ENCODE measurements at regions not wholly inside any gene's neighbourhood (a gene's known extent, or its start where the extent isn't known, plus 50 kb on each side); places are given as distances from the start of the nearest gene placed in this dataset.
A peak's percentile ranks its signal among the peaks of the same experiment; 100 is the strongest.
"Not testable (repeated sequence)": the region's sequence is repeated elsewhere in the genome, so short reads cannot be mapped to it uniquely, and the experiment has no call there.

DNA sequence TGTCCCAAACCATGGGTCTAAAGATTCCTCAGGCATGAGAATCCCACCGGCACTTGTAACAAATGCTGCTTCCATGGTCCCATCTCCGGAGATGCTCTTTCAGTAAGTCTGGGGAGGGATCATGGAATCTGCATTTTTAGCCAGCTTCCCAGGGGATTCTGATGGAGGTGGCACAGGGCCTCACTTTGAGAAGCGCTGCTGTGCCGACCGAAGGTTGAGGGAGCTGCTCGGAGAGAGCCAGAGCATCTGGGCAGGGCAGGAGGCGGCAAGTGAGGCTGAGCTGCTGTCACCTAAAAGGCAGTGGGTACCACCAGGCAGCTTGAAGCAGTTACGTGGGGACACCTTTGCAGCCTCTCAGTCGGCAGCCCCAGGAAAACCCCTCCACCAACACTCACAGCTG lies 100.2 kb upstream of the CDYL start:
- DNase-seq = no peak

DNA sequence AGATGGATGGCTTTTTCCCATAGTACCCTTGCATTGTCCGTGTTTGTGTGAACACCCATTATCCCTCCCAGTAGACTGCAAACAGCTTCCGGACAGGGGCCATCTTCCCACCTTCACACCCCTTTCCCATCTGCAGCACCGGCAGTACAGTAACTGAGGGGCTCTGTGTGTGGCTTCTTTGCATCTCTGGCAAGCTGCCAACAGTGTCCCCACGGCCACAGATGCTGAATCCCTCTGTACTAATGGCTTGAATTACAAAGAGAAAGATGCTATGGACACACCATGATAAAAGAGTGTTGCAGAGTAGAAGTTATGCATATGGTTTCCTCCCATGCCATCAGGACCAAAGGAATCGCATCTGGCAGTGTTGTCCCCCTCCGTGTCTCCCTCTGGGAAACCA lies 101.1 kb upstream of the CDYL start:
- DNase-seq = no peak

DNA sequence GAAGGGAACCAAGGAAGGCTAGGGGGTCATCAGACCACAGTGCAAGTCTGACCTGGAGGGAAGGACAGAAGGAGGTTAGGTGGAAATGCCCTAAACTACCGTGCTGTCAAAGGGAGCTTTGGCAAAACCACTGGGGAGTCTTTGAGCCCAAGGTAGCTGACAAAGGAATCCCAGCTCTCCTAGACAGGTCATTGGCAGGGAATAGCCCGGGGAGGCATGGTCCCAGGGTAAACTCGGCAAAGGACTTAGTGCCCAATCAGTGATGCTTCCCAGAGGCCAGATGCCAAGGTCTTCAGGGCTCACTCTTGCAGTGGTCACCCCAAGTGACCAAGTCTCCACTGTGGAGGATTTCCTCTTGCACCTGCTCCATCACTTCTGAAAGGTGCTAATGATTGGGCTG lies 102.3 kb upstream of the CDYL start:
- no peak for DNase-seq

DNA sequence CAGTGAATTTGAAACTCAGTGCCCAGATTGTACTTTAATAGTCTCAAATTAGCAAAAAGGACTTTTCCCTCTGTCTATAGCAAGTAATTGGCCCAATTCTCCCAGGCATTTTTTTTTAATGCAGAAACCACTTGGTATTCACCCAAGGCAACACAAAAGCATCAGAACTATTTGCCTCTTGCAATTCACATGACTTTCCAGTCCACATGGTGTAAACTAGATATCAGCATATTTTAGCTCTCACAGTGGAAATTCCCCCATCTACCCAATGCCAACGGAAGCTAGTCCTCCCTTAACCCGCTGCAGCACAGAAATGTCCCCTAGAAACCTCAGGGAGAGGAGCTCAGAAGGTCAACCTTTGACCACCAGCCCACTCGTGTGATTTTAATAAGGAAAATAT lies 103.4 kb upstream of the CDYL start:
- no peak for DNase-seq

DNA sequence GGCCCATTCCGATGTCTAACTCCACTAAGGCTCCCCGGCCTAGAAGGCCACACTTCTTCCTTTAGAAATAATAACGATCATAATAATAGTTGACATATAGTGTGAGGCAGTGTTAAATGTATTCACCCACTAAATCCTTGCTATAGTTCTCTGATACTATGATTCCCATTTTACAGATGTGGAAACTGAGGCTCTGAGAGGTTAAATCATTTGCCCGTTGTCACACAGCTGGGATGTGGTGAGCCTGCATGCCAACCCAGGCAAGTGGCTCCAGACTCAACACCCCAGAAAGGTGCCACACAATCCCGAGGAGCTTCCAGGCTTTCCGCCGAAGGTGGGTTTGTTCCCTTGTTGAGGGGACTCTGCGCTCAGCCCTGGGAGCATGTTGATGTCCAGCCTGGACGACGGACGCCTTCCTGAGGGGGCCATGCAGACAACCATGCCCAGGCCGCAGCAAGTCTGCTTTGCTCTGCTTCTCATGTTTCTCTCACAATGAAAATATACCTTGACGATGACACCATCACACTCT lies 104.6 kb upstream of the CDYL start:
- no peak for DNase-seq

DNA sequence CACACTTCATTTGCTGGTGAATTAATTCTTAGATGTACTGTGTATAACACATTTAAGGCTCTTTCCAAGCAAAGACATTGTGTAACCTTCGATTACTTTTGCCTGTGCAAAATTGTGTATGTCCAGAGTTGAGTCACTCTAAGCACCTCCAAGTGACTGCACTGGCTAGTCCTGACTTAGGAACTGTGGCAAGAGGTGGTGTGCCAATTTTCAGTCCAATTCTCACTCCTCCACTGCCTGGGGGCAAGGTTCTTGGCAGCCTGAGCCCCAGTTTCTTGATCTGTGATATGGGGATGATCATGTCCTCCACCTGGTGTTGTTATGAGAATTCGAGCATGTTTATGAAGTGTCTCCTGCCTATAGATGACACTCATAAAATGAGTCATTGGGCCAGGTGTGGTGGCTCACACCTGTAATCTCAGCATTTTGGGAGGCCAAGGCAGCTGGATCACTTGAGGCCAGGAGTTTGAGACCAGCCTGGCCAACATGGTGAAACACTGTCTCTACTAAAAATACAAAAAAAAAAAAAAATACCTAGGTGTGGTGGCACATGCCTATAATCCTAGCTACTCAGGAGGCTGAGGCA lies 105.3 kb upstream of the CDYL start:
- DNase-seq = no peak

DNA sequence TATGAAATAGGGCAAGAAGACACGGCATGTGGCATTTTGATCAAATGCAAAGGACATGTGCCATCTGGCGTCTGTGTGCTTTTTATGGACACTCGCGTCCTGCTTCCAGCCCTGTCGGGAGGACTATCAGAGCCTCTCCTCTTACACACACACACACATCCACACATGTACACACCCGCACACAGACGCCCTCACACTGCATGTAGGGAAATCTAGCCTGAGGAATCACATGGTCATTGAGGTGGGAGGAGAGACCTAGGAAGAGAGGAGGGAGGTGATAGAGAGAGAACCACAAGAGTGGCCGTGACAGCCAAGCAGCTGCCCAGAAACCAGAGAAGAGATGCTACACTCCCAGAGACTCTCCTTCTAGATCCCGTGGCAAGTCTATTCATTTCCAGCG lies 105.9 kb upstream of the CDYL start:
- no peak for DNase-seq

DNA sequence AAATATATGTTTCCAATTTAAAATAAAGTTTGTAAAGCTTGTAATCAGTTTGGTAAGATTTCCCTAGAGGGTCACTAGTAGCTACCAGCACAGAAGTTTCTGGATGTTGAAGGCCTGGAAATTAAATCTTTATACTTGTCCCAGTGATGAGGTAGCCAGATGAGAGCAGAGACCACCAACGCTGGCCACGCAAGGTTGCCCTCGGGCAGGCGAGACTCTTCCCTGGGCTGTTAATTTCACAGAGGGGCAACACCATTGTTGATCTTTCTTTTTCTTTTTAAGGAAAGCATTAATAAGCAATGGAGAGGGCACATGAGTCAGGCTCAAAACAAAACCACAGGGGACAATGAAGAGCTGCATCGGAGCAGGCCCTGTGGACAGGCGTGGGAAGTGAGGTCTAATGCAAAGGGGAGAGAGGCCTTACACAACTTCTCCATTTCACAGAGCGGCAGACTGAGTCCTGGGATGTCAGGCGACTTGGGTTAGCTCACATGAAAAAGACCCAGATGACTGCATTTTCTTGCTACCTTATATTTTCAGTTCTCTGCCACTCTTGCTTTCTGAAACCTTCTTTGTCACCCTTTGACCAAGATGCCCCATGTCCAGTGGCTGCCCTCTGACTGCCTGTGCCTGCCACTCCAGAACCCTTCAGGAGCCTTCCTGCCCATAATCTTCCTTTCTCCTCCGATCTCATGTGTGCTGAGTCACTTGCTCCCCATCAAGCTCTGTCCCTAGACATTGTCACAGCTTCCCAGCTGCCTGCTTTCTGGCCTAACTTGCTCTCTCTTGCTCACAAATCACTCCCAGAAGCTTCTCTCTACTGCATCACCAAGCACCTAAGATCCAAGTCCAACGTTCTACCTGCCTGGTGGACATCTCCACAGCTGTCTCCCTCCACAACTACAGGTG lies 107.7 kb upstream of the CDYL start:
- DNase-seq = no peak

DNA sequence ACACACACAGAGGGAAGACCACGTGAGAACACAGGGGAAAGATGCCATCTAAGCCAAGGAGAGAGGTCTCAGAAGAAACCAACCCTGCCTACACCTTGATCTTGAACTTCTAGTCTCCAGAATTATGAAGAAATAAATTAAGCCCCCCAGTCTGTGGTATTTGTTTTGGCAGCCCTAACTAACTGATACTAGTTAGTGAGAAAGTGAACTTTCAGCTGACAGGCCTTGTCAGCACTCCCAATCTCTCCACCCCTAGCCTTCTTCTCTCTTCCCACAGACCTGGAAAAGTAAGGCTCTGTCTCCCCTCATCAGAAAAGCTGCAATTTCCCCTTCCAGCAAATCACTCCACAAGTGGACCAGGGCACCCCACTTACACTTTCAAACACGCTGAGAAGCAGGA lies 108.6 kb upstream of the CDYL start:
- no peak for DNase-seq

DNA sequence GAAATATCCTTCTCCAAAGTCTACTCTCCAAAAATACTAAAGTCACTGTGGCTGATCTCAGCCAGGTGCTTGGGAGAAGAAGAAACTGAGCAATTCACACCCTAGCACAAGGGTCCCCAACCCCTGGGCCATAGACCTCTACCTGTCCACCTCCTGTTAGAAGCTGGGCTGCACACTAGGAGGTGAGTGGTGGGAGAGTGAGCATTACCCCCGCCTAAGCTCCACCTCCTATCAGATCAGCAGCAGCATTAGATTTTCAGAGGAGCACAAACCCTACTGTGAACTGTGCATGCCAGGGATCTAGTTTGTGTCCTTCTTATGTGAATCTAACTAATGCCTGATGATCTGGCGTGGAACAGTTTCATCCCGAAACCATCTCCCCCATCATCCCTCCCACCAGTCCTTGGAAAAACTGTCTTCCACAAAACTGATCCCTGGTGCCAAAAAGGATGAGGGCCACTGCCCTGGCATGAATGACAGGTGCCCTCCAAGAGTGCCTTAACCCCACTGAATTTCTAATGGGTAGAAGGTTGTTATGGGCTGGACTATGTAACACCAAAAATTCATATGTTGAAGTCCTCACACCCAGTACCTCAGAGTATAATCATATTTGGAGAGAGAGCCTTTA lies 109.2 kb upstream of the CDYL start:
- no peak for DNase-seq

DNA sequence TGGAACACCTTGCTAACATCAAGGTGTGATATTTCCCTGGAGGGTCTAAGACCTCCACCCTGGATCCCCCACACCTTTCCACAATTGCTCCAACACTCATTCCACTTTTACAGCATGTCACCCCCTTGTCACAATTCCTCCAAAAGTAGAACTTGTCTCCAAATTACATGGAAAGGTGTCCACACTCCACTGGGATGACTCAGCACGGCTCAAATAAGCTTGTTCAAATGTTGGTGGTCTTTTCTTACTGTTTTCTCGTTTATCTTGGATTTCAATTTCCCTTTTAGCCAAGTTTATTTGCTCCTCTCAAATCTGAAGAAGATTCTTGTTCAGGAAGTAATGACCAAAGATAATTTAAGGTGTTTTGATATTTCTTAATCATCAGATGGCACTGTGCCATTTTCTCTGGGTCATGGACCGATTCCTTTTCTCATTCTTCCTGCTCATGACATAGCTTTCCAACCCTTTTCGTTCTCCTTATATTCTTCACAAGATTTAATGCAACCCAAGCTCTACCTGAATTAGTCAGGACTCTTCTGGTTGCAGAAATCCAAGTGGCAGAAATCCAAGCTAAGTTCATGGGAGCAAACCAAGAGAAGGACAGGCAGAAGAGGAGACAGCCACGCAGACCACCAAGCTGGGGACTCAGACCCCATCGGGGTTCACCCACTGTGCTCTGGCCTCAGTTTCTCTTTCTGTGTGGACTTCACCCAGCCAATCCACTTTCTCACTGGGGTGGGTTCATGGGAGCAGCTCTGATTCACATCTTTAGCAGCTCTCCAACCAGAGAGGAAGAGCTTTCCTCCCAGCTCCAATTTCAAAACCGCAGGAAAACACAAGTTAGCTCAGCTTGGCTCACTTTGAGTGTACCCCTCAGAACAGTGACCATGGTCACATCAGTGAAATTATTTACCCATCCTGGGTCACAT lies 110.5 kb upstream of the CDYL start:
- DNase-seq = no peak

DNA sequence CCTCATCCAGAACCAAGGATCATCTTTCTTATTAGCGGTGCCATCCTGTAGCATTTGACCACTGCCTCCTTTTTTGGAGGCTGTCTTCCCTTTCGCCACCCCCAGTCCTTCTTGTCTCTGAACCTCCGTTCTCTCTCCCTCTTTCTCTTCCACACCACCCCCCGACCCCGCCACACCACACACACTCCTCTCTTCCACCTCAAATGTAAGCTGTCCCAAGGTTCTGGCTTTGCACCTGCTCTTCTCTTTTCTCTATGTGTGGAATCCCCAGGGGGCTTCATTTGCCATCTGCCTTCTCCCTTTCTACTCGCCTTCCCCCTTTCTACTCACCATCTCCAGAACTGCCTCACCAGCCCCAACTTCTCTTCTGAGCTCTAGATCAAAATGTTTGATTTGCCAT lies 111.3 kb upstream of the CDYL start:
- no peak for DNase-seq

DNA sequence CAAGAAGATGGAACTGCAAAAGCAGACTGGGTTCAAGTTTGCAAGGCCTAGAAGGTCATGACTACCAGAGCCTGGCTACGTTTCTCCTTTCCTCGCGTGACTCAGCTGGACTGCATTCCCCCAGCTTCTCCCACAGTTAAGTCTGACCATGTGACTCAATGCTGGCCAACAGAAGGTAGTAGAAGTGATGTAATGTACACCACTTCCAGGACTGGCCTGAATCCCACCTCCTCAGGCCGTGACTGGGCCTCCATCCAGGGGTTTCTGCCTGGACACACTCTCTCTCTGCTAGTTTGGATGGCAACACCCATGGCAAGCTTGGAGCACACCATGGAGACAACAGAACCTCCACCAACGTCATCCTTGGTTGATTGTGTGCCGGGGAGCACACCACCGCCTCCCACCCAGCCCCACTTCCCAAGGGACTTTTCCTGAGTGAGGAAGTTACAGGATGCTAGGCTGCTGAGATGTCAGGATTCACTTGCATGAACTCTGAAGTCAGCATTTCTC lies 112.0 kb upstream of the CDYL start:
- no peak for DNase-seq

DNA sequence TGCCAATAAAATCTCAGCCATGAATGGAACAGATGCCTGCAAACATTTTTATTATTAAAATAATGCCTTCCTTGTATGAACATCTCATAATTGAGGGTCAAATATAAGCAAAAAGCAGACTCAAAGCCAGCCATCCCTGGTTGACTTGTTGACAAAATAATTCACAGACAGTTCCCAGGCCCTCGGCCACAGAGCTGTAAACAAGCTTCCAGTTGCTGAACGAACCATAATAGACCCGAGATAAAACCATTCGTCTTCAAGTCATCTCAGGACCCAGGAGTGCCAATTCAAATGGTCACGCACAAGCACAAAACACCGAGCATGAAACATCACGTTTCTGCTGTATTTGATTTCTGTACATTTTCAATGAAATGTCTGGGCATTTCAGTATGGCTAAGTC lies 113.3 kb upstream of the CDYL start:
- DNase-seq = no peak

DNA sequence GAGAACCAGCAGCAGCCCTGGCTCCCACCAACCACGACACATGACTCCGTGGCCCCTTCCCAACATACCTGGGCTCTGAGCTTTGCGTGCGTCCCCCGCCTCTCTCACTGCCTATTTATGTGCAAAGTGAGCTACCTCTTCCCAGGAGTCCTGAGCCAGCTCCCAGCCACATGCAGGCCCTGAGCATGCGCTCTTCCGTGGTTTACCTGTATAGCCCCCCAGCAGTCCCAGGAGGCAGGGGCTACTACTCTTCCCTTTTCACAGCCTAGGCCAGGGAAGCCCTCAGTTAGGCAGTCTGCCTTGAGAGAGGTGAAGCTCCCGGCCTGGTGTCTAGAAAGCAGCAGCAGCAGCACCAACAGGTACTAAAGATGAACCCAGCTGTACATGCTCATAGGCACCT lies 114.8 kb upstream of the CDYL start:
- peak; percentile 20 for DNase-seq

DNA sequence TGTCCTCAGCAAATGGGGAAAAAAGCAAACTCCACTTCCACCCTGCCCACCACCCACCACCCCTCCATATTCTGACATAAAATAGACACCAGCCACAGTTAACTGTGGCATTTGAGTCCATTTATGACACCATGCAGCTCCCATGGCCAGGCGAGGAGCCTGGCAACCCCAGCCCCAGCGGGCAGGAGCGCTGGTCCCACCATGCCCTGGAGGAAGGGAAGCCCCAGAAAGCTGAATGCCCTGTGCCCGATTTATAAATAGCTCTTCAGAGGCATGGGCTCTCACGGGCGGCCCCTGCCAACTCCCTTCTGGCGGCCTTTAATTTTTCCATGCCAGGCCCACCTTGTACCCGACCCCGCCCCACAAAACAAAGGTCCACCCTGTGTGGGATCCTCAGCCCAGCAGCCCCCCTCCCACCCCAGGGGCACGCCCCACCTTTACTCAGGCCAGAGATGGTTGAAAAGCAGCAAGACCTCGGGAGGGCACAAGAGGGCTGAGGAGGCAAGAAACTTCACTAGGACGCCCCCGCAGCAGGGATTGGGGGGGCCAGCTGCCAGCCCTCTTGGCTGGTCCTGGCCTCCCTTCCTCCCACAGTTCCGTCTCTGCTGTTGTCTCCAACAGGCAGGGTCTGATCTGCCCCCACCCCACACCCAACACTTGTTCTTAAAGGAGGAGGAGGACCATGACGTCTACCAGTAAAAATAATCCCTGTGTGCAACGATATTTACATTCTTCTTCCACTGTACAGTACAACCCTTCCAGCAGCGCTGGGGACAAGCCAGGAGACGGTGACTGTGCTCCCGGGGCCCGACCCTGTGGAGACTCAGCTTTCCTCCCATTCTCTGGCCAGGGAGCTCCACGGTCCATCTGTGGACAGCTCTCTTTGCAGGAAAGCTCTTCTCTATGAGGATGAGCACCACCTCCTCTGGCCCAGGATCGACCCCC lies 115.6 kb upstream of the CDYL start:
- no peak for DNase-seq

DNA sequence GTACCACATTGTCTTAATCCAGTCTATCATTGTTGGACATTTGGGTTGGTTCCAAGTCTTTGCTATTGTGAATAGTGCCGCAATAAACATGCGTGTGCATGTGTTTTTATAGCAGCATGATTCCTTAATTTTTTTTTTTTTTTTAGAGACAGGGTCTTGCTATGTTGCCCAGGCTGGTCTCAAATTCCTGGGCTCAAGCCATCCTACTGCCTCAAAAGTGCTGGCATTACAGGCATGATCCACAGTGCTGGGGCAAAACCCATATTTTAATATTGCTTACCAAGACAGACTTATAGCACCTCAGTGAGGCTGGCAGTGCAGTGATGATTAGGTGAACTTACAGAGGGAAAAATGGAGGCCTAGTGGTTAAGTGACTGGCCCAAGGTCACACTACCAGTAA lies 116.5 kb upstream of the CDYL start:
- not testable (repeated sequence) for DNase-seq

DNA sequence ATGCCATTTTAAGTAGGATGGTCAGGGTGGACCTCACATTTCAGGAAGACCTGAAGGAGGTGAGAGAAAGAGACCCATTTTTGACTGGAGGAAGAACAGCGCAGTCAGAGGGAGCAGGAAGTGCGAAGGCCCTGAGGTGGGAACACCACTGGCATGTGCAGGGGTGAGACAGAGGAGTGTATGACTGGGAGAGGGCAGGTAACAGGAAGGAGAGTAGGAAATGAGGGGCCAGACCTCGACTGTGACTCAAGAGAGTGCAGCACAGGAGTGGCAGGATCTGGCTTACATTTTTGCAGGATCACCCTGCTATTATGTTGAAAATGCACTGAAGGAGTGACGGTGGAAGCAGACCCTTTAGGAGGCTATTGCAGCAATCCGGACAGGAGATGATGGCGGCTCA lies 117.7 kb upstream of the CDYL start:
- no peak for DNase-seq

DNA sequence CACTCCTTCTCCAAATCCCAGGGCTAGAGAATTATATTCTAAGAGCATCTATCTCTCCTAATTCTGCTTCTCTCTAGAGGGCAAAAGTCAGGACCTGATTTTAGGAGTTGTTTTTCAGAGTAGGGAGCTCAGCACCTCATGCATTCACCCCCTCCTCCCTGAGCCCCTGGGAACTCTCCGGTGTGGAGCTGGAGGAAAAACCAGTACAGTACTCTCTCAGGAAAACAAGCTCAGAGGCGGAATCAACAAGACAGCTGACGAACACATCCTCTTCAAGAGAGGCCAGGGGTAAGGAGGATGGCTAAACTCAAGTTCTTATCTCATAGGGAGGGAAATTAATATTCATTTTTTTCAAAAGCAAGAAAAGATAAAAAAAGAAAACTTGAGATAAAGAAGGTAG lies 120.1 kb upstream of the CDYL start:
- no peak for DNase-seq

DNA sequence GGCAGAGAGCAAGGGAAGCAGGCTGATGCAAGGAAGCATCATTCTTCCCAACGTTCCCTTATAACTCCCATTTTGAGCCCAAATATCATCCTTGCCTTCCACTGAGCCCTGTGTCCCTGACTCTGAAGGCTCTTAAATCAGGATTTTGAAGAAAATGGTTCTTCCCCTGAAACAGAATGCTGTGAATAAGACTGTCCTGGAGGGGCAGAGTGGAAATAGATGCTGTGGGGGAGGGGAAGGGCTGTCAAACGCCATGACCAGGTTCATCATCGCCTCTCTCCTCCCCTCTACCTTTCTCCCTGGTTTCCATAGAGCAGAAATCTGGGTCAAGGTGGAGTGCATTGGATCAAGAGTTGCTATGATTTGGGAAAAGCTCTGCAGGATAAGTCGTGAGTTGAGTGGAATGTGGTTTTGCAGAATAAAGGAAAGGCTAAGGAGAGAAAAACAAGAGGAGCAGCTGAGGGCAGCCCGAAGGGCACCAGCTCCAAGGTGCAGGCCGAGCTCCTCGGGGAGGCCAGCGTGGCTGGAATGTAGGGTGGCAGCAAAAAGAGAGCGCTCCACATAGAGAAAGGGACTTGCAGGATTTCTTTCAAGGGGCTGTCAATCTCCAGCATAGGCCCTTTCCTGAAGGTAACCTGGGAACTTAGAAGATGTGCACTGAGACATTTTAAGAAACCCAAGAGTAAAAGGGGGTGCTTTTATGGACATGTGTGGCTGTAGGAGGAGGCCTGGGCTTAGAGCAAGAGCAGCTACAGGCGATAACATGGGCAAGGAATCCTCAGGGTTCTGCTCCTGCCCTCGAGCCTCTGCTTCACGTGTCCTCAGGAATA lies 120.8 kb upstream of the CDYL start:
- no peak for DNase-seq

DNA sequence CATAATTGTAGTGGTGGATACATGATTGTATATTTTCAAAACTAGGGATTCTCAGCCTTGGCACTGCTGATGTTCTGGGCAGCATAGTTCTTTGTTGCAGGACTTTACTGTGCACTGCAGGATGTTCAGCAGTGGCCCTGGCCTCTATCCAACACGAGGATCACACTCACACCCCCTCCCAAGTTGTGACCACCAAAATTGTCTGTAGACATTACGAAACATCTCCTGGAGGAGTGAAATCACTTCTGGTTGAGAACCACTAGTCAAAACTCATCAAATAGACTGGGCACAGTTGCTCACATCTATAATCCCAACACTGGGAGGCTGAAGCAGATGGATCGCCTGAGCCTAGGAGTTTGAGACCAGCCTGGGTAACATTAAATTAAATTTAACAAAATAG lies 123.1 kb upstream of the CDYL start:
- DNase-seq = no peak
